NCI-H345 (cell line): ENCODE measurements at regions not wholly inside any gene's neighbourhood (a gene's known extent, or its start where the extent isn't known, plus 50 kb on each side); places are given as distances from the start of the nearest gene placed in this dataset.
A peak's percentile ranks its signal among the peaks of the same experiment; 100 is the strongest.
"Not testable (repeated sequence)": the region's sequence is repeated elsewhere in the genome, so short reads cannot be mapped to it uniquely, and the experiment has no call there.

ENCODE experiments used
- DNase-seq: peaks from one replicate; lab custom pipeline; 2025; lab: John Stamatoyannopoulos, UW

GRCh38 chr10:59043358-59043757, 133.1 kb upstream of the PHYHIPL start:
- peak; percentile 39 for DNase-seq

GRCh38 chr10:59047180-59047579, 129.3 kb upstream of the PHYHIPL start:
- peak; percentile 63 for DNase-seq

DNA sequence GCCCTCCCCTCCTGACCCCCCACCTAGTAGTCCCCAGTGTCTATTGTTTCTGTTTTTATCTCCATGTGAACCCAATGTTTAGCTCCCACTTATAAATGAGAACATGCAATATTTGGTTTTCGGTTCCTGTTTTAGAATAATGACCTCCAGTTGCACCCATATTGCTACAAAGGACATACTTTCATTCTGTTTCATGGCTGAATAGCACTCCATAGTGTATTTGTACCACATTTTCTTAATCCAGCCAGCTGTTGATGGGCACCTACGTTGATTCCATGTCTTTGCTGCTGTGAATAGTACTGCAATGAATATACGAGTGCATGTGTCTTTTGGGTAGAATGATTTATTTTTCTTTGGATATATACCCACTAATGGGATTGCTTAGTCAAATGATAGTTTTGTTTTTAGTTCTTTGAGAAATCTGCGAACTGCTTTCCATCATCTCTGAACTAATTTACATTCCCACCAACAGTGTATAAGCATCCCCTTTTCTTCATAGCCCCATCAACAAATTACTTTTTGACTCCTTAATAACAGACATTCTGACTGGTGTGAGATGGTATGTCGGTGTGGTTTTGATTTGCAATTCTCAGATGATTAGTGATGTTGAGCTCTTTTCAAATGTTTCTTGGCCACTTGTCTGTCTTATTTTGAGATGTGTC, 128.4 kb upstream of the PHYHIPL start:
- DNase-seq, result no peak

DNA sequence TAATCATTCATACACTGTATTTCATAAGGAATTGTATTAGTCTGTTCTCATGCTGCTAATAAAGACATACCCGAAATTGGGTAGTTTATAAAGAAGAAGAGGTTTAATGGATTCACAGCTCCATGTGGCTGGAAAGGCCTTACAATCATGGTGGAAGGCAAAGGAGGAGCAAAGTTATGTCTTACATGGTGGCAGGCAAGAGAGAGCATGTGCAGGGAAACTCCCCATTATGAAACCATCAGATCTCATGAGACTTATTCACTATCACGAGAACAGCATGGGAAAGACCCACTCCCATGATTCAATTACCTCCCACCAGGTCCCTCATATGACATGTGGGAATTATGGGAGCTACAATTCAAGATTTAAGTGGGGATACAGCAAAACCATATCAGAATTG, 122.9 kb upstream of the PHYHIPL start:
- DNase-seq, result not testable (repeated sequence)

DNA sequence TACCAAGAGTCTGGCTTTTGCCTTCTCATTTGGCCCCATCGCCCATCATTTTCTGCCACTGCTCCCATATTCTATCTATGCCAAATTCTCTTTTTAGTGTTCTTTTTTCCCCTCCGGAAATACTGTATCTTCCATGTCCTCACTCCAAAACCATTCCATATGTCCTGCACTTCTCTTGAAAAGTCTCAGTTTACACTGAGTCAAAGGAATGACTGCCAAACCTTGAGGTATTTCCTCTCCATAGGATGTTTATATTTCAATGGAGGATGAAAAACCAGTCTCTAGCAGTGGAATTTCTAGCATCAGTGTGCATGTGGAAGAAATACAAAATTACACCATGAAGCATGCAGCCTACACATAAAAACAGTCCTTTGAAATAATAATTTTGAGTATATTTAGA, 121.4 kb upstream of the PHYHIPL start:
- DNase-seq, result no peak

DNA sequence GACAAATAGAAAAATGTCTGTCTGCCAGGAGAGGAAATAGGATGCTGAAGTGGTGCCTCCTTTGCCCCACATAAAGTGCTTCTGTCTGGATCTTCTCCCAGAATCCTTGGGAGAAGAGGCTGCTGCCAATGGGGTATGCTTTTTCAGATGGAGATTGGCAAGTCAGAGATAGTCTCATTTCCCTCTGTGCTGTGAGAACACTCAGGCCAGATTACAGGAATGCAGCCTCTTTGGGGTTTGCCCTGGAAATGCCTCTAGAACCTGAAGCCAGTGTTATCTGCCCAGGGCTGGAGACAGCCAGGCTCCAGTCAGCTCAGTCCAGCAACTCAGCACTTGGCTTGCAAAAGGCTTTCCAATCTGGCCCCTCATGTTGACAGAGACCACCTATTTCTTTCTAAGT, 119.1 kb upstream of the PHYHIPL start:
- DNase-seq, result no peak

GRCh38 chr10:59060852-59061251, 115.6 kb upstream of the PHYHIPL start:
- DNase-seq, result no peak

DNA sequence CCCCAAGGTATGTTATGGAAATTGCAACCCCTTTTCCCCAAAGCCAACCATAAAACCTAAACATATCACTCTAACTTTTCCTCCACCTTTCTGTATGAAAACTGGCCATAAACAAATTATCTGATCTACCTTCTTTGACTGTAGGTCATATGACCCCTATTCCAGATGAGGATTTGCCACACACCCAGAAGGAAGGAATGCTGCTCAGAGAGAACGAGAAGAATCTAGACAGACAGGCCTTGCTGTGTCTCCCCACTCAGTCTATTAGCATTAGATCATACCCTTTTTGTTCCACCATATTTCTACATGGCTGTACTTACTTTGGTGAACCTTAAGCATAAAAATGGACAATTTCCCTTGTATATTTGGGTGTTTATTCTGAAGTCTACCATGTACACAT, 113.0 kb upstream of the PHYHIPL start:
- no peak for DNase-seq

DNA sequence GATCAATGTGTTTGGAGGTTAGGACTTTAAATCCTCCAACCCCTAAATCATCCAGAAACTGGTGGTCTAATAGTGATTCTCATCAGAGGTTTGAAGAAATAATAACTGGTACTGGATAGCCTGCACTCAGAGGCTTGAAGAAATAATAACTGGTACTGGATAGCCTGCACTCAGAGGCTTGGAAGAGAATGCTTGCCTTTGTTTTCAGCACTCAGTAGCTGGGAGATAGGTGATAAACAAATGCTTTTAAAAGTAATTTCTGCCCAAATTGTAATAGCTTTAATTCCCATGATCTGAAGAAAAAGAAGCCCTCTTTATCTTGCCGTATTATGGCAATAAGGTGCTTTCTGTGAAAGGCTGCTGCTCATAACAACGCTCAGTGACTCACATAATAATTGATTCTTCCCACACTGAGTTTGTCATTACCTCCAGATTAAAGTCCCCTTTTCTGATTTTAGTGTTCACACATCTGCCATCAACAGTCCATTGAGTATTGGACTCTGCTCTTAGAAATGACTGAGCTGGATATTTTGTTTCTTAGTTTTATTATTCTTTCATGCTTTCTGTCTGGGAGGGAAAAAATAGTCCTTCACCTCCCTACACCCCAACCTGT, 112.3 kb upstream of the PHYHIPL start:
- no peak for DNase-seq

DNA sequence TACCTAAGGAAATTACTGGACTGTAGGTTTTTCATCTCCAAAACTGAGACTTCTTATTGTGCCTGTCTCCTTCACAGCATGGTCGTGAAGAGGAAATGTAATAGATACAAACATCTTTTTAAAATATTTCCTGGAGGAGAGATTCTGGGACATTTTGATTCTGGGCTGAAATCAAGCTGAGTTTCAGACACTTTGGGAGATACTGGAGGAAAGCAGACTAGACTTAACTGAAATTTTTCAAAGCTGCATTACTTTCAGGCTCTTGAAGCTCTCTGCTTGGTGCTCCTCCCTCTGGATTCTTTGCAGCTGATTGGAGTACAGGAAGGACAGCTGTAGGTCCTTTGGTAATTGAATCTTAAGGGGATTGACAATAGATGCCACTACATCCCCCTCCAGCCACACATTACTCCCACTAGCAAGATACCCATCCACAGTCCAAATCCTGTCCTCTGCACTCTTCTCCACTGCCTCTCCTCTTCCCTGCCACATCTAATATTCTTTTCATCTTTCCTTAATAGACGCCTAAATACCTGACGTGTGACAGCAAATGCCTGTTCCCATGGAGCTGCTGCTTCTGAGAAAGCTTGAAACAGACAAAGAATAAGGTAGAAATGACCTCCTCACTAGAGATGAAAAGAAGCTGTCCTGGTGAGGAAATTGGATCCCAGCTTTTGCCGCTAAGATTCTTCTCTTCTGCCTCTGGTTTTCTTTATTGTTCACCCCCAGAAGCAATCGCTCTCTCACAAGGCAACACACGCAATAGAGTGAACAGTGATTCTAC, 111.5 kb upstream of the PHYHIPL start:
- DNase-seq, result no peak

DNA sequence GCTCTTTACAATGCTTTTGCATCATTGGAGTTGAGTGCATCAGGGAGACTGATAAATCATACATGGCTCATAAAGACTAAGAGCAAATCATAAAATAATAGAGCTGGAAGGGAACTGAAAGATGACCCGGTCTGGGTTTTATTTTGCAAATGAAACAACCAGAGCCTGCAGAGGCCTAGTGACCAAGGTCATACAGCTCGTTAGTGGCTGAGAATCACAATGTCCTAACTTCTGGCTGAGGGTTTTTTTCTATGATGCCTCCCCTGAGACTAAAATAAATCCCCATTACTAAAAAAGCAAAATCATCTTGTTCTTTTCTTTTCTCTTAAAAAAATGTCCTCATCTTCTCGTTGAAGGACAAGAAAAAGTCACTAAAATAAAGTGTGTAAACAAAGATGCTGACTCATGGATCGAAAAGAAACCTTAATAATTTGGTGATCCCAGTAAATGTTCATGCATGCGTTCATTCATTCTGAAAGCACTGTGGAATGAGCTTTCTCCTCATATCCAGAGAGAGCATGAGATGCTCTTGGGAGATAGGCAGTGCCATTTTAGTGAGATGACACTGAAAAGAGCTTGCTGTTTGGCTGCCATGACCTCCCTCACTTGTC, 107.8 kb upstream of the PHYHIPL start:
- no peak for DNase-seq

DNA sequence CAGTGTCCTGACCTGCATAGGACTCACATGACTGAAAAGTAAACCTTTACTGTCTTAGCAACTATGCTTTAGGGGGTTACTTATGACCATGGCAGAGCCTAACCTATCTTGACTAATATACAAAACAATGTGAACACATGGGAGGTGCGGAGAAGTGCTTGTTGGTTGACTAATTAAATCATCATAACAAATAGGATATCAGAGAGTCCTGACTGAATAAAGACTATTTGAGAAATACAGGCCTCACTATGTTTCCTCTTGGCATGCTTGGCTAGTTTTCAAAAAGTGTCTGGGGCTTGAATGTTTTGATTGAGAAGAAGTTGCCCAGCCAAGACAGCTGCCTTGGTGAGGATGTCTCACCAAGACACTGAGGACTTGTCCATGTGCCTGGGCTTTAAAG, 104.4 kb upstream of the PHYHIPL start:
- no peak for DNase-seq

DNA sequence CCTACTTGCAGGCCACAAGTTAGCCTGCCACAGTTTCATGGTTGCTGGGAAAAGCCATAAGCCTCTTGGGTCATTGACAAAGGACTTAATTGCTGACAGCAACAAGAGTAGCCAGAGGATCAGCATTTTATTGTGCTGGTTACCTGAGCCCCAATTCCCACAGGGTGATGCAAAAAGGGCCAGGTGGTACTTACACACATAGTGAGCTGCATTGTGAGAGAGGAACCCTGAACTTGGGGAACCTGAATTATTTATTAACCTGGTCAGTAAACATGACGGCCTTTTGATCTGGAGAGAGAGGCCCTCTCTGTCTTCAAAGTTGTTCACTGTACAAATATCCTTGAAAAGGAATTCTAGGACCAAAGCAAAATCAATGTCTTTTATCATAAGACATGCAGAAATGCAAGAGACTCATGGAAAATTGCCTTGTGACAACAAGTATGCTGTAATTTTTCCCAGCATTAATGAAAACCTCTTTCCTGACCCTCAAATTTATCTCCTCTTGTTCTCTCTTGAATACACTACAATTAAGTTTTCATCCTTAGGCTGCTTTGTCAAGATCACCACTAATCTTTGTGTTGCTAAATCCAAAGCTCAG, 102.9 kb upstream of the PHYHIPL start:
- DNase-seq, result no peak

DNA sequence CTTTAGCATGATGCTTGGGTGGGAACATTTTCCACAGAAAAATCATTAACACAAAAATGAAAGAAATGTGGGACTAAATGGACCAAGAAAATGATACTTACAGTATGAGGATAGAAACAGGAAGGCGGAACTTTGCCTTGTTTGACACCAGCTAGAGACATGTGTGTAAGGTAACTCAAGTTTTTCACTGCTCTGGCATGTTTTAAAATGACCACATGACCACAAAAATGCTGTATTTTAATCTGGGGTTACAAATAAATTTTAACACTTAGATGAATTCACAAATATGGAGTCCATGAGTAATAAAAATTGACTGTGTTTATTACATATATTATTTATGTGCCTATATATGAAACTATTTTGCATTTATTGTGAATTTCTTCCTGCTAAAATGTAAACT, 100.9 kb upstream of the PHYHIPL start:
- DNase-seq, result no peak

- no peak for DNase-seq
These were observed 98.6 kb upstream of the PHYHIPL start for GRCh38 chr10:59077855-59078254.

DNA sequence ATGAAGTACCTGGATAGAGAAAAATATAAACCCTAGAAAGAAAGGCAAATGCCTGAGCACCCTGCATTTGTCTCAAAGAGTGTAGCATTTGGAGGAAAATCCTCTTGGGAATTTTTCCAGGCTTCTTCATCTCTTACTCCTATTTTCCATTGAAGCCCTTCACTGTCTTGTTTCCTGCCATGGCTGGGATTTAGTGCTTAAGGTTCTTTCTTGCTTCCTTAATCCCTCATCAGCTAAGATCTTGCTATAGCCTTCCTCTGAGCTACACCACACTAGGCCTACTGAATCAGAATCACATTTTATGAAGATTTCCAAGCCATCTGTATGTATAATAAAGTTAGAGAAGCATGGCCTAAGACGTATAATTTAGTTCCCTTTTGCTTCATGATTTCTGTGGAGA, 97.5 kb upstream of the PHYHIPL start:
- DNase-seq, result no peak

GRCh38 chr10:59079386-59080226, 96.8 kb upstream of the PHYHIPL start:
- no peak for DNase-seq

- no peak for DNase-seq
These were observed 94.2 kb upstream of the PHYHIPL start for GRCh38 chr10:59082249-59082648.

DNA sequence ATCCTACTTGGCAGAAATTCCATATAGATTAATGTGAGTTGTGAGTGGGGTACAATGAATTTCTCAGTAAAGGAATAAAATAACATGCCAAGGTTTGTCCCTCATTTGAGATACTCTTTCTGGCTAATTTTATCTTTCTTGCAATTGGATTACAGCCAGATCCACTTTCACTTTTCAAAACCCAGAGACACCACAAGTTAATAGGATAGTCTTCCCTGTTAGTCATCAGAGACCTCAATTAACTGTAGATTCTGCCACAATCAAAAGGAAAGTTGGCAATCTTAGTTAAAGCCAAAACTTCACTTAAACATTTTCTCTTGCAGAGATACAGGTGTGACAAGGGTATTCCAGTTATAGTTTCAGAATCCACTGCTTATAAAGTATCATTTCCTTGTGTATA, 91.4 kb upstream of the PHYHIPL start:
- no peak for DNase-seq

GRCh38 chr10:59085711-59086502, 90.5 kb upstream of the PHYHIPL start:
- DNase-seq, result no peak

DNA sequence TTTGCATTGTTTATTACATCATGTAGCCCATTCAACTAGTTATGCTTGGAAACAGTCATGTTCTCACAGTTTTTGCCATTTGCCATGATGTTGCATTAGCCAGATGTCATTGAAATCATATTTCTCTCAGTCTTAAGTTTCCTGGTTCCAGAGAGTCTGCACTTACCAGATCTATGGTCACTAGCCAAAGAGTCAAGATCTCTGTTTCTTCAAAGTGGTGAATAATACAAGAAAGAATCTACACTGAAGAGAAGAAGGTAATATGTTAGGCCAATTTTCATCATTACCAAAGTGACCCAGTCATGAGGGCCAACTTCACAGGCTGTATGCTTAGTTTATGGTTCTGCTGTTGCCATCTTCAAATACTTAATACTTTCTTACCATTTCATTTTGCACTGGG, 89.0 kb upstream of the PHYHIPL start:
- no peak for DNase-seq
